Panc1 (cell line): ENCODE measurements at regions not wholly inside any gene's neighbourhood (a gene's known extent, or its start where the extent isn't known, plus 50 kb on each side); places are given as distances from the start of the nearest gene placed in this dataset.

Experiments used
- ATAC-seq: fragments of 200-7000 bp; cut with Tn5 transposase; 2 replicates; pipeline ENCODE4 v1.9.1; 2020; ENCODE audit warnings: mild to moderate bottlenecking, moderate library complexity
- BruUV-seq: library from RNA; stranded (reverse); fragments of 400-500 nt; replicated peaks from 2 replicates; lab custom pipeline; 2021; lab: Mats Ljungman, UMichigan
- CTCF ChIA-PET: fragments of 300-600 bp; sonication (Branson Sonifier 250); formaldehyde crosslinking; loops from one replicate; lab custom pipeline; 2022; ENCODE audit warnings: antibody characterized with exemption; lab: Charles Lee
- POLR2A ChIA-PET: fragments of 300-600 bp; sonication (Branson Sonifier 250); formaldehyde crosslinking; loops from one replicate; lab custom pipeline; 2022; ENCODE audit warnings: antibody characterized with exemption; lab: Charles Lee
- DNase-seq: peaks from one replicate; pipeline ENCODE4 v3.0.0-alpha.2; 2010; ENCODE audit warnings: low read depth, low spot score
- H3K27ac ChIP-seq: 2 replicates; pipeline ENCODE4 v1.5.1; 2011; ENCODE audit warnings: mild to moderate bottlenecking, low read length, inconsistent platforms
- H3K27me3 ChIP-seq: fragments of 200-500 bp; sonication (Bioruptor generic); 2 replicates; pipeline ENCODE4 v1.6.0; 2014; ENCODE audit warnings: low read length, inconsistent platforms; ENCODE audit not compliant: control insufficient read depth, insufficient read depth
- H3K36me3 ChIP-seq: fragments of 200-500 bp; sonication (Bioruptor generic); 2 replicates; pipeline ENCODE4 v1.5.1; 2014; ENCODE audit warnings: inconsistent platforms, mild to moderate bottlenecking, low read length, moderate library complexity; ENCODE audit not compliant: control insufficient read depth, insufficient read depth
- H3K4me1 ChIP-seq: 2 replicates; pipeline ENCODE4 v1.5.1; 2011; ENCODE audit warnings: inconsistent platforms, mild to moderate bottlenecking, low read length, moderate library complexity; ENCODE audit not compliant: control insufficient read depth, insufficient read depth
- H3K4me3 ChIP-seq, 2 experiments: 2 replicates each; pipeline ENCODE4 v1.5.1; 2011 to 2012; ENCODE audit warnings: low read depth in 2 of 2, low read length in 2 of 2, mild to moderate bottlenecking in 2 of 2, inconsistent platforms in 1 of 2, moderate library complexity in 1 of 2
- H3K9me3 ChIP-seq: fragments of 200-500 bp; sonication (Bioruptor generic); 2 replicates; pipeline ENCODE4 v1.5.1; 2014; ENCODE audit warnings: low read depth, mild to moderate bottlenecking, inconsistent platforms, low read length, moderate library complexity; ENCODE audit not compliant: control insufficient read depth, insufficient read depth
- CTCF ChIP-seq: fragments of 450-650 bp; IDR thresholded peaks from 2 replicates; pipeline ENCODE4 v1.5.1; 2017; ENCODE audit warnings: mild to moderate bottlenecking
- POLR2AphosphoS5 ChIP-seq: IDR thresholded peaks from 2 replicates; pipeline ENCODE4 v1.6.1; 2012; ENCODE audit warnings: mild to moderate bottlenecking, low read depth, low read length, moderate library complexity
- SIN3A ChIP-seq: IDR thresholded peaks from 2 replicates; pipeline ENCODE4 v1.6.1; 2012; ENCODE audit warnings: low read depth, mild to moderate bottlenecking, low read length, moderate library complexity, borderline replicate concordance; ENCODE audit not compliant: insufficient read depth
- TCF7L2 ChIP-seq: IDR thresholded peaks from 2 replicates; pipeline ENCODE4 v1.6.1; 2011; ENCODE audit warnings: mild to moderate bottlenecking, low read depth, low read length, inconsistent platforms
- in situ Hi-C: cut with HindIII; loops from 2 replicates; pipeline ENCODE4 v1.10.0; 2016; ENCODE audit warnings: low sequenced_read_pairs, low pct_unique_long_range_greater_than_20kb
- intact Hi-C: fragments of 100-400 bp; cut with micrococcal nuclease; formaldehyde crosslinking; loops from one replicate; pipeline ENCODE4 v1.10.0; 2022; ENCODE audit not compliant: unreplicated experiment
- TF ChIP-seq, protein P1 (sequence below), 2 experiments: IDR thresholded peaks; 2 replicates each; pipeline ENCODE4 v1.6.1; 2011 to 2012; ENCODE audit warnings: low read depth in 2 of 2, control low read depth in 1 of 2, low read length in 1 of 2, mild to moderate bottlenecking in 1 of 2, moderate library complexity in 1 of 2; ENCODE audit not compliant: insufficient read depth in 1 of 2

GRCh38 chrX:40420899-40421729 is 159.7 kb upstream of the ATP6AP2 start:
- no TSS peak for BruUV-seq
- H3K27ac ChIP-seq, result no peak overlapping the region
- no peaks in the 10 kb centered on the region for H3K9me3 ChIP-seq
- intact Hi-C loops, result no loop called here
- ATAC-seq, result no peak
- H3K27me3 ChIP-seq, result no peaks in the 10 kb centered on the region
- POLR2A ChIA-PET, result no interaction called here
- no peaks in the 10 kb centered on the region for H3K36me3 ChIP-seq
- TF ChIP-seq TCF7L2 (no peak), POLR2AphosphoS5 (no peak), CTCF (no peak), SIN3A (no peak)
- TF ChIP-seq, protein P1, sequence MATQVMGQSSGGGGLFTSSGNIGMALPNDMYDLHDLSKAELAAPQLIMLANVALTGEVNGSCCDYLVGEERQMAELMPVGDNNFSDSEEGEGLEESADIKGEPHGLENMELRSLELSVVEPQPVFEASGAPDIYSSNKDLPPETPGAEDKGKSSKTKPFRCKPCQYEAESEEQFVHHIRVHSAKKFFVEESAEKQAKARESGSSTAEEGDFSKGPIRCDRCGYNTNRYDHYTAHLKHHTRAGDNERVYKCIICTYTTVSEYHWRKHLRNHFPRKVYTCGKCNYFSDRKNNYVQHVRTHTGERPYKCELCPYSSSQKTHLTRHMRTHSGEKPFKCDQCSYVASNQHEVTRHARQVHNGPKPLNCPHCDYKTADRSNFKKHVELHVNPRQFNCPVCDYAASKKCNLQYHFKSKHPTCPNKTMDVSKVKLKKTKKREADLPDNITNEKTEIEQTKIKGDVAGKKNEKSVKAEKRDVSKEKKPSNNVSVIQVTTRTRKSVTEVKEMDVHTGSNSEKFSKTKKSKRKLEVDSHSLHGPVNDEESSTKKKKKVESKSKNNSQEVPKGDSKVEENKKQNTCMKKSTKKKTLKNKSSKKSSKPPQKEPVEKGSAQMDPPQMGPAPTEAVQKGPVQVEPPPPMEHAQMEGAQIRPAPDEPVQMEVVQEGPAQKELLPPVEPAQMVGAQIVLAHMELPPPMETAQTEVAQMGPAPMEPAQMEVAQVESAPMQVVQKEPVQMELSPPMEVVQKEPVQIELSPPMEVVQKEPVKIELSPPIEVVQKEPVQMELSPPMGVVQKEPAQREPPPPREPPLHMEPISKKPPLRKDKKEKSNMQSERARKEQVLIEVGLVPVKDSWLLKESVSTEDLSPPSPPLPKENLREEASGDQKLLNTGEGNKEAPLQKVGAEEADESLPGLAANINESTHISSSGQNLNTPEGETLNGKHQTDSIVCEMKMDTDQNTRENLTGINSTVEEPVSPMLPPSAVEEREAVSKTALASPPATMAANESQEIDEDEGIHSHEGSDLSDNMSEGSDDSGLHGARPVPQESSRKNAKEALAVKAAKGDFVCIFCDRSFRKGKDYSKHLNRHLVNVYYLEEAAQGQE (IDR thresholded peaks at IDR 0.05; ENCODE audit: insufficient read depth in 1 of 2, low read depth in 2 of 2, low read length in 1 of 2), result no peak
- H3K4me1 ChIP-seq, result no peaks in the 10 kb centered on the region
- CTCF ChIA-PET, result no interaction called here
- no peak overlapping the region for H3K4me3 ChIP-seq
- no peak for DNase-seq
- in situ Hi-C loops, result no loop called here

DNA sequence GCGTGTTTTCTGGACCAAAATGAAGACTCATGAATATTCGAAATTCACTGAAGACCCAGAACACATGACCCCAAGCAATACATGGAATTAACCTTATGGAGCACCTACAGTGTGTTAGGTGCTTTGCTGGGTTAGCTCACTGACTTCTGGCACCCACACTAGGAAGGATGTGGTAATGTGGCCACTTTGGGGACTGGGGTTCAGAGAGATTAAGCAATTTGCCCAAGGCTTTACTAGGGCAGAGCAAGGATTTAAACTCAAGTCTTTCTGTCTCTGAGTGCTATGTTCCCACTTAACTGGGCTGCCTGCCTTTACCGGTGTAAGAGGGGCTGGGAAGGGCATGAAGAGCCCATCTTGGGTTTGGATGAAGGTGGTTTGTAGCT is 162.0 kb upstream of the ATP6AP2 start:
- H3K9me3 ChIP-seq, result no peaks in the 10 kb centered on the region
- ChIA-PET CTCF (no interaction called here), POLR2A (no interaction called here)
- no peaks in the 10 kb centered on the region for H3K36me3 ChIP-seq
- ATAC-seq (no peak), DNase-seq (no peak)
- no TSS peak for BruUV-seq
- intact Hi-C loops, result no loop called here
- H3K4me1 ChIP-seq, result no peaks in the 10 kb centered on the region
- TF ChIP-seq, protein P1 (IDR thresholded peaks at IDR 0.05; ENCODE audit: insufficient read depth in 1 of 2, low read depth in 2 of 2, low read length in 1 of 2), result no peak
- TF ChIP-seq TCF7L2, result no peak
- no peak for TF ChIP-seq SIN3A
- no peak for TF ChIP-seq POLR2AphosphoS5
- no peak for TF ChIP-seq CTCF
- no peaks in the 10 kb centered on the region for H3K27me3 ChIP-seq
- no peak overlapping the region for H3K27ac ChIP-seq
- no peak overlapping the region for H3K4me3 ChIP-seq
- in situ Hi-C loops, result no loop called here
